ENCODE measurements at regions not wholly inside any gene's neighbourhood (a gene's known extent, or its start where the extent isn't known, plus 50 kb on each side); places are given as distances from the start of the nearest gene placed in this dataset.
A peak's percentile ranks its signal among the peaks of the same experiment; 100 is the strongest.
"Not testable (repeated sequence)": the region's sequence is repeated elsewhere in the genome, so short reads cannot be mapped to it uniquely, and the experiment has no call there.

DNA sequence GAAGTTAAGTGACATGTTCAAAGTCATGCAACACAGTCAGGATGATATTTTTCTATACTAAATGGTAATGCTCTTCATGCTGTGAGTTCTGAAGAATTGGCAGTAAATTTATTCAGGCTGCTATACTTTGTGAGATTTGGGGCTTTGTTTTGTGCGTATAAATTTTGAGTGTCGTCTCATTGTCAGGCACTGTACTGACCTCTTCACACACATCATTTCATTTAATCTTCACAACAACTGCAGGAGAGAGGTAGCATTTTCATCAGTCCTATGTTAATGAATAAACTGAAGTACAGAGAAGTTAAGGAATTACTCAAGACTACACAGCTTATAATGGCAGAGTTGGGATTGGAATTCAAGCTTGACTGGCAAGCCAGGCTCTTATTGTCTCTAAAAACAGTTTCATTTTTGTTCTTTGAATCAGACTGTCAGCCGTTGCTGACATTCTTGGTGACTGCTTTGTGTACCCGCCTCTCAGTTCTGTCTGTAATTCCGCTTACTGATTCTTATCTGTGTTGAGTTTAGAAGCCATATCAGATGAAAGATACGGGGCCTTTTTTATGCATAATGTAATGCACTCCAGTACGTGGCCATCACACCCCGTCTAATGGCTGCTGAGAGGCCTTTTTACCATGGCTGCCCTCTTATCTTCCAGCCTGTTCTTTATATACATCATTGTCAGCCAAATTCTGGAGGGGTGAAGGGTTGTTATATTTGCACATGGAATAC, 274.9 kb downstream of the UTRN start:
- peak; percentile 18 for FAIRE-seq

DNA sequence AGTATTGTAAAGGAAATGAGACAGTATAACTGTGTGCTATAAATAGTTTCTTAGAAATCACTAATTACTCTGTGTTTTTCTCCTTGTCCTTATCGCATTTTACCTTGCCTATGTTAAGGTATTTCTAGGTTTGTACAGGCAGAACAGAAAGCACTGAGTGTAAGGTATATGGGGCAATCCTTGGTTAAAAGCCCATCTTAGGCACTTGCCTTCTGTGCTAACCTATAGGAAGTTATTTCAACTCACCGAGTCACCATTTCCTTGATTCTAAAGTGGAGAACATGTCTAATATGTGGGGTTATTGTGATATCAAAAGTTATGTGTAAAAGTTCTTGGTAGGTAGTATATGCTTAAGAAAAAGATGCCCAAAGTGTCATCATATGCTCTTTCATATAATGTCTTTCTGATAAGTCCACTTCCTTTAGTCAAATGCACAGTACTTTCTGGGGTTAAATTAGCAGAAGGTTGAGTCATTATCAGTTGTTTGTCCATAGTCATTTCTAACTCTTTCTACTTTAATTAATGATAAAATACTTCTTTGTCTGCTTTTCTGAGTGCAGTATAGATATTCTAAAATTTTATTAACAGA, 276.4 kb downstream of the UTRN start:
- no peak for FAIRE-seq
- no peak for DNase-seq (ENCODE audit: extremely low spot score, insufficient read length, low read depth)

More for the DNA sequence above, 274.9 kb downstream of the UTRN start:
- DNase-seq (ENCODE audit: extremely low spot score, insufficient read length, low read depth) = no peak

DNA sequence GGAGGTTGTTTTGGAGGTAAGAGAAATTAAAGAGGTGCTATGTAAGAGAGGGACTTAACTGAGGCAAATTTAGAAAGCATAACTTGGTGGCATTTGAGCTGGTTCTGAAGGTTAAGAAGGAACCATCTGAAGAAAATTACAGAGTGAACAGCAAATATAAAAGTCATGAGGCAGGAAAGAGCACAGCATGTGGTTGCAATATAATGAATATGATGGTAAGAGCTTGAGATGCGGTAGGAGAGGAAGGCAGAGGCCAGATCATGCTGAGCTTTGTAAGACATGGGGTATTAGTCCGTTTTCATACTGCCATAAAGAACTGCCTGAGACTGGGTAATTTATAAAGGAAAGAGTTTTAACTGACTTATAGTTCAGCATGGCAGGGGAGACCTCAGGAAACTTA, 279.1 kb downstream of the UTRN start:
- DNase-seq (ENCODE audit: extremely low spot score, insufficient read length, low read depth) (no peak), FAIRE-seq (no peak)

DNA sequence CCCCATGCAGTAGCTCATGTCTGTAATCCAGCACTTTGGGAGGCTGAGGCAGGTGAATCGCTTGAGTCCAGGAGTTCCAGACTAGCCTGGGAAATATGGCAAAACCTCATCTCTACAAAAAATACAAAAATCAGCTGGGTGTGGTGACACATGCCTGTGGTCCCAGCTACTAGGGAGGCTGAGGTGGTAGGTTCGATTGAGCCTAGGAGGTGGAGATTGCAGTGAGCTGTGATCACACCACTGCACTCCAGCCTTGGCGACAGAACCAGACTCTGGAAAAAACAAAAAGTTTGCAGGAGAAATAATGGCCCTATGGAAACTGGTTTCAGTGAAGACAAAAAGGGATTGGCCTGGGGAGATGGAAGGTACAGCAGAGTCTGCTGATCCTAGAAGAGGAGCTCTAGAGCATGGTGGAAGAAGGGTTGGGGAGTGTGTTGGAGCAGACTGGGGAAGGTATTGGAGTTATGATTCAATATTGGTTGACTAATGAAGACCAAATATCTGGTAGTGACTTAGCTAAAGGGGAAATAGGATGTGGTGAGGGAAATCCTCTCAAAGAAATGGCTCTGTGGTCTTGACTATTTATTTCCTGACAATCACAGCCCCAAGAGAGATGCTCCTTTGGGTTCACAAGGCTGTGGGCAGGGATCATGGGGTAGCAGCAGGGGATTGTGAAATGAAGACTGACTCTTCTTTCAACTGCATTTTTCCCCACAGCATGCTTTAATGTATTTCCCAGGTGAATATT, 281.9 kb downstream of the UTRN start:
- FAIRE-seq (no peak), DNase-seq (ENCODE audit: extremely low spot score, insufficient read length, low read depth) (no peak)

DNA sequence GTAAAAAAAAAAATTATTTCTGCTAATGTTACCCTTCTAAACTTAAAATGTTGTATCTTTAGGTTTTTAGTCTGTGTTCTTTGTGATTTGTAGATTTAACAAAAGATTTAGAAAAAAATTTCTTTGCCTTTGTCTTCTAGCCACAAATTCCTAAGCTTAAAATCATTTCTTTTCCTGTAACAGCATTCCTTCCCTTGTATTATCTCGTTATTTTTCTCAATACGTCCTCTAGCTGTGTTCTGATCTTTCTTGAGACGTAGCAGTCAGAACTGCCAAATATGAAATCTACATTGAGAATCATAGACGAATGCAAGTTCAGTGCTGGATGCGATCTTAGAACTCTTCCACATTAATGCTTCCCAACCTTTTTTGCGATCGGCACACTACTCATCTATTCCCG, 283.1 kb downstream of the UTRN start:
- DNase-seq (ENCODE audit: extremely low spot score, insufficient read length, low read depth) = no peak
- FAIRE-seq = no peak

DNA sequence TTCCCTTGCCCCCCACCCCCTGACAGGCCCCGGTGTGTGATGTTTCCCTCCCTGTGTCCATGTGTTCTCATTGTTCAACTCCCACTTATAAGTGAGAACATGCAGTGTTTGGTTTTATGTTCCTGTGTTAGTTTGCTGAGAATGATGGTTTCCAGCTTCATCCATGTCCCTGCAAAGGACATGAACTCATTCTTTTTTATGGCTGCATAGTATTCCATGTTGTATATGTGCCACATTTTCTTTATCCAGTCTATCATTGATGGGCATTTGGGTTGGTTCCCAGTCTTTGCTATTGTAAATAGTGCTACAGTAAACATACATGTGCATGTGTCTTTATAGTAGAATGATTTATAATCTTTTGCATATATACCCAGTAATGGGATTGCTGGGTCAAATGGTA, 287.4 kb downstream of the UTRN start:
- not testable (repeated sequence) for FAIRE-seq; DNase-seq (ENCODE audit: extremely low spot score, insufficient read length, low read depth)

DNA sequence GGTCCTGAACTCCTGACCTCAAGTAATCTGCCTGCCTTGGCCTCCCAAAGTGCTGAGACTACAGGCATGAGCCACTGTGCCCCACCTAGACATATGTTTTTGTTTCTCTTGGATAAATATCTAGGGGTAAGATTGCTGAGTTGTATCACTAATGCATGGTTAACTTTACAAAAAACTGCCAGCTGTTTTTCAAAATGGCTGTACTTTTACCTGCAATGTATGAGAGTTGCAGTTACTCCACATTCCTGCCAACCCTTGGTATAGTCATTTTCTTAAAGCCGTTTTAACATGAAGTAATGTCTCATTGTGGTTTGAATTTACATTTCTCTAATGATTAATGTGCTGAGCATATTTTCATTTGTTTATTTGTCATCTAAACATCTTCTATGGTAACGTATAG, 289.7 kb downstream of the UTRN start:
- DNase-seq (ENCODE audit: extremely low spot score, insufficient read length, low read depth) (no peak), FAIRE-seq (no peak)

DNA sequence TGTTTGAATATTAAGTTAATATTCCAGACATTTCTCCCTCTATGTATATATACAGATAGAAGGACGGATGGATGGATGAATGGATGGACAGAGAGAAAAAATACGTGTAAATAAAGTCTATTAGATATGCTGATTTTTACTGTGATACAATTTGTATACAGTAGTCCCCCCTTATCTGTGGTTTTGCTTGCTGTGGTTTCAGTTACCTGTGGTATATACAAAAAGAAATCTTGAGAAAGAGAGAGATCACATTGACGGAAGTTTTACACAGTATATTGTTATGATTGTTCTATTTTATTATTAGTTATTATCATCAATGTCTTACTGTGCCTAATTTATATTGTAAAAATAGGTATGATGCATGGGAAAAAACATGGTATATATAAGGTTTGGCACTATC, 290.2 kb downstream of the UTRN start:
- FAIRE-seq = no peak
- no peak for DNase-seq (ENCODE audit: extremely low spot score, insufficient read length, low read depth)

DNA sequence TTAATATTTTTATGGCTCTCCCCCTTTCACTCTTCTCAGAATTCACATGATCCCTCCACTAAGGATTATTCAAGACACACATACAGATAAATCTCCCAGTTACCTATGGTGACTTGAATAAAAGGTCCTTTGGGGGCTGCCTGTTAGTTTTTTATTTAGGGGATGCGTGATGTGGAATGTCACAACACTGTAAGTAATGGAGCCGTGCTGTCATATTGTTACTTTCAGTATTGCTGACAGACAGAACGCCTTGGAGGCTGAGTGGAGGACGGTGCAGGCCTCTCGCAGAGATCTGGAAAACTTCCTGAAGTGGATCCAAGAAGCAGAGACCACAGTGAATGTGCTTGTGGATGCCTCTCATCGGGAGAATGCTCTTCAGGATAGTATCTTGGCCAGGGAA, 291.7 kb downstream of the UTRN start:
- no peak for FAIRE-seq

DNA sequence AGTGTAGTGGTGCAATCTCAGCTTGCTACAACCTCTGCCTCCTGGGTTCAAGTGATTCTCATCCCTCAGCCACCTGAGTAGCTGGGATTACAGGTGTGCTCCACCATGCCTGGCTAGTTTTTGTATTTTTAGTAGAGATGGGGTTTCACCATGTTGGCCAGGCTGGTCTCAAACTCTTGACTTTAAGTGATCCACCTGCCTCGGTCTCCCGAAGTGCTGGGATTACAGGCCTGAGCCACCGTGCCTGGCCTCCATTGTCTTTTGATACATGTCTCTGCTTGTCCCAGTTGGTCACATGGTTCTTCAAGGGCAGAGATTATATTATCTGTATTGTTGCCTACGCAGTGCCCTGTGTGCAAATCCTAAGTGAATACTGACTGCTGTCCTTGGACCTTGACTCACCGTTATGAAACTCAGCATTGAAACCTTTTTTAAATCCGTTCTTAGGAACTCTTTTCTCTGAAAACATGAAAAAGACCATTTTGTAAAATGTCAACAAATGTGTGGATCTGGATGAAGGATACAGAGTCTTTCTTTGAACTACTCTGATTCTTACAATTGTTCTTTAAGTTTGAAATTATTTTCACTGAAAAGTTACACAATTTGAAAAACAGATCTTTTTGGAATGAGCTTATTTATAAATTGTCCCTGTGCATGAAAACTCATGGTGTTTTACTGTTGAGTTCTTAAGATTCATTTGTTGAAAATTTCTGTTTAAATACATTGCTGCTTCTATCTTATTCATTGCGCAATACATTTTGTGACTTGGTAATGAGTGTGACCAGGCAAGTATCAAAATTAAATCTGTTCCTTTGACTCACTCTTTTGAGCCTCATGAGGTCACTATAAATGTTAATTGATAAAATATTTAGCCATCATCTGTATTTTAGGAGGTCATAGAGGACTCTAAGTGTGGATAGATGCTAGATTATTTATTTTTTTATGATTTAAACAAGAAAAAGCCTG, 293.5 kb downstream of the UTRN start:
- FAIRE-seq (no peak), DNase-seq (ENCODE audit: extremely low spot score, insufficient read length, low read depth) (no peak)

More for the DNA sequence above, 291.7 kb downstream of the UTRN start:
- no peak for DNase-seq (ENCODE audit: extremely low spot score, insufficient read length, low read depth)

DNA sequence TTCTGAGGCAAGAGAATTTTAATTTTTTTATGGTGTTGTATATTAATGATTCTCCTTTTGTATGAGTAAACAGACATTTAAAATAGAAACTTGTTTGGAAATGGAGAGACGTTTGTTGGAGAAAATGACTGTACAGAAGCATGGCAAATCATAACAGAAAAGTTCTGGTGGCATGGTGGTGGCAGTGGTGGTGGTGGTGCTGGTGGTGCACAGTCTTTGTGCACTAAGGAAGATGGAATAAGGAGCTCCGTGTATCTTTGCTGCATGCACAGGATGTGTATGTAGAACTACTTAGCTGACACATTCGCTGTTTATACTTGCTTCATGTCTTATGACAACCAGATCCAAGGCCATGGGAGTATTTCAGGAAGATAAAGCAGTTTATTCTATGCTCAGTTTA, 294.9 kb downstream of the UTRN start:
- no peak for FAIRE-seq
- no peak for DNase-seq (ENCODE audit: extremely low spot score, insufficient read length, low read depth)

DNA sequence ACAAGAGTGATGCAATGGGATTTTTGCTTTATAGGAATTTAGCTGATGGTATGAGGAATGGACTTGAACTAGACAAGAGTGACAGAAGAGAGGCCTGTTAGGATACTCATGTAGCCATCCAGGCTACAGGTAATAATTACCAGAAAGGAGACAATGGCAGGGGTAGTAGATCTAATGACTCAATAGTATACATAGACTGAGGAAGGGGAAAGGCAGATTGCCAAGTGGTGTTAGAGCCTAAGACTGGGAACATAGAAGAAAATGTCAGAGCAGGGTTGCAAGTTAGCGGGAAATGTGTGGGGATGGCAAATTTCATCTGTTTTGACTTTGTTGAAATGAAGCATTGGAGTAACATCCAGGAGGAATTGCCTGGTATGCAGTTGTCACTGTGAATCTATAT, 295.6 kb downstream of the UTRN start:
- no peak for DNase-seq (ENCODE audit: extremely low spot score, insufficient read length, low read depth)
- no peak for FAIRE-seq

DNA sequence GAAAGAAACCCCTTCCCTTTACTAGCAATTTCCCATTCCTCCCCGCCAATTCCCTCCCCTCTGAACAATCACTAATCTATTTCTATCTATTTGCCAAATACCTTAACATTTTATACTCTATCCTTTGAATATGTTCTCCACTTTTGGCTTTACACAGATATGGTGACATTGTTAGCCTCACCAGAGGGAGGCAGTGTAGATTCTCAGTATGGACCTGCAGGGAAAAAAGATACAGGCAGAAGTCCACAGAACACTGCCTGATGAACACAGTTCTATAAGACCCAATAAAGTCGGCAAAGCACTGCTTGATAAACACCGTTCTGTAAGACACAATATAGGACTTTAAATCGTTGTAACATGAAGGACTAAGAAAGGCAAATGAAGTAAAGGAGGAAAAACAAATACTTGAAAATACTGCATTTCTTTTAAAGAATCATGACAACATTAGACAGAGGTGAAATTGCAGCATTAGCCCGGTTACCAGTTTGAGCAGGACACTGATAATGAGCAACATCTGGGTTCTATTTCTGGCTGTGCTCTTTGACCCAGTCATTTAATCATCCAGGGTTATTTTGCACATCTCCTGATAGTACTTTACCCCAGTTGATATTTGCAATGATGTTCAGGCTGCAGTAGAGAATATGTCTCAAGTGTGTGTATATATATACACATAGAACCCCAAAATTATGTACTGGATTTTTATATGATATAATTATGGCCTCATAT, 296.8 kb downstream of the UTRN start:
- FAIRE-seq (peak; percentile 77), DNase-seq (ENCODE audit: extremely low spot score, insufficient read length, low read depth) (no peak)

DNA sequence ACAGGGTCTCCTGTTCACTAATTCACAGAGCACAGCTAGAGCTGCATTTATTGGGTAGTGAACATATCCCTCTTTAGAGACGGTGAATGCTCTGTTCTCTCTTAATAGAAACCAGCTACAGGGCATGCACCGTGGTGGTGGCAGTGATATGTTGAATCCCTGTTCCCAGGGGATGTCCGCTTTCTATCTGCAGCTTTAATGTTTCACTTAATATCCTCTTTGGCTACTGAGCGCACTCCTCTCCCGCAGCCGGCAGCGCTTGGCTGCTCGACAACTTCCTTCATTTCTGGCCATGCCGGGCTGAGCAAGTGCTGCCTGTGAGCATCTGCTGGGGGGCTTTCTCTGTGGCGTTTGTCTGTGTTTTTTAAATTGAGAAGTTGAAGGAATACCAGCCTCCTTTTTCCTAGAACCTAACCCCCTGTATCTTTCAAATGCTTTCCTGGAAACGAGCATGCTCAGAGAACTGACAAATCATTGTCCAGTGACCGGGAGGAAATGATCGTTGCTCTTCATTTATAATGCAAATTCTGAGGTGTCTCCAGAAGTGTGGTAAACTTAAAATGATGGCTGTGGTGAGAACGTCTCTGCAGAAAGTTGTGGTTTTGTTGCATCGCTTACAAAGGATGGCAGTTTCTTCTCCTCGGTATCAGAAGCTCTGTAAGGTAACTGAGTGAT, 297.9 kb downstream of the UTRN start:
- DNase-seq (ENCODE audit: extremely low spot score, insufficient read length, low read depth) = peak; percentile 18
- peak; percentile 96 for FAIRE-seq

DNA sequence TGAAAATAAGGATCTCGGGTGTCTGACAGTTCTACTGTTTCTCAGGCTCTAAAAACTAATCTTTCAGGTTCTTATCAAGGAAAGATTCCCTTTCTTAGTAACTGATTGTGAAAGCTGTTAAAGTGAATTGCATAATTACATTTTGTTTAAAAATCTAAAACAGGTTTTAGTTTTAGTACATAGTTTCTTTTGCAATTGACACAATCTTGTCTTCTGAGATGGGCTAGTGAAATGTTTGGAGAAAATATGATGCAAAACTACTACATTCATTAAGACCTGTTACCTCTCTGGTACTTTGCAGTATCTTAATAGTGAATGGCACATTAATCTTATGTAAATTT, 298.4 kb downstream of the UTRN start:
- FAIRE-seq (no peak), DNase-seq (ENCODE audit: extremely low spot score, insufficient read length, low read depth) (no peak)

DNA sequence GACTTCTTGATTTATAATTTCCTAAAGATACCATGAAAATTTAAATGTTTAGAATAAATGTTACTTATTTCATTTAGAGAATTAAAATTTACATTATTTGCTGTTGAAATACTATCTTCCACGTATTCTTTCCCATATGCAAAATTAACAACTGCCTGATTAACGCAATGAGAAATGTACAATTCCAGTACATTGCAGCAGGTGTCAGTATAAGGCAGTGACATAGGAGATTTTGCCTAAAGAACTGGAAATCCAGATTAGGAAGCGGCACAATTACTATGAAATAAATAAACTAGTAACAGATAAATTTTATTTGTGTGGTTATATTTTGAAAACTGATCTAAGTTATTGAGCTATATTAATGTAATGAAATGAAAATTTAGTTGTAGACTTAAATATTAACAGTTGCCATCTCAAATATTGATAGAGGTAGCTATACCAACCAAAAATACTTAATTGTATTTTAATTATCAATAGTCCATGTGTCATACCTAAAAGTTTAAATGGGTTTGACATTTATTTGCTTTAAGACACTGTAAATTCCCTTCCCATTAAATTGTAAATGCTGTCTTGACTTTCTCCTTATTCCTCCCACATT, 300.2 kb downstream of the UTRN start:
- DNase-seq (ENCODE audit: extremely low spot score, insufficient read length, low read depth) = no peak
- FAIRE-seq = peak; percentile 73

DNA sequence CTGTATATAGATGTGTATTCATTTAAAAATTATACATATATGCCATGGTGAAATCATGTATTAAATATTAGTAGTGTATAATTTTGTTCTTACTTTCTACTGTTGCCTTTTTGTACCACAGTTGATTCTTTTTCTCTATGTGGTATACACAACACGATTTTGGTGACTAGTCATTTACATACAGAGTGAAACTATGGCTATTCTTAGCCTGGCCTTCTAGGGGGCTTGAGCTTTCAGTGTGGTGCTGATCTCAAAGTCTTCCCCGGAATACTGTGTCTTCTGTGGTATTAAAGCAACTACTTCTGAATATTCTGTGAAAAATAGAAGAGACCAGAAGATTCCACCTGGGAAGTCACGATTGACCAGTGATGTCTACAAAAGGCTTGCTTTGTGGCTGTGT, 301.9 kb downstream of the UTRN start:
- DNase-seq (ENCODE audit: extremely low spot score, insufficient read length, low read depth) = no peak
- FAIRE-seq = peak; percentile 67

DNA sequence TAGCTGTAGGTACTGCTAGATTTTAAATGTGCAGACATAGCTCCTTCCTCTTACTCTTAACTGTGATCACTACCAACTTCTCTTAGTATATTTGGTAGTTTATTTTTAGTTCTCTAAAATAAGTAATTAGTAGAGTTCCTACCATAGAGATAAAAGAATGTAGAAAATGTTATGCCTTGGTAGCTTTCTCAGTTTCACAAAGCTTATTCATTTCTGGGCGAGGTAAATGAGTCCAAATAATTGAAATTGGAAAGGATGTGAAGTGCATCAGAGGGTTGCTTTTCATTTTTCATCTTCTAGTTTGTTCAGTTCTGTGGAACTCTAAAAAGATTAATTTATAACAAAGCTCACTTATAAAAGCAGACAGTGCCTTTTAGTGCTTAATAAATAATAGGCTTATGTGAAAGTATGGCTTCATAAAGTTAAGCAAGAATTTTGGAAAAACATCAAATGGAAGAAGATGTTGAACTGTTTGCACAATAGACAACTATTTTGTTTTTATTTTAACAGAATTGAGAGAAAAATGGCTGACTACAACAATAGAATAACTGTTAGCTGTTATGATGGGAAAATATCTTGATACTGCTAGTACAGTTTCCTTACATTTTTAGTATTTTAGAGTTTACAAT, 303.7 kb downstream of the UTRN start:
- FAIRE-seq = no peak
- no peak for DNase-seq (ENCODE audit: extremely low spot score, insufficient read length, low read depth)
